GM21717 (cell line): ENCODE measurements at regions not wholly inside any gene's neighbourhood (a gene's known extent, or its start where the extent isn't known, plus 50 kb on each side); places are given as distances from the start of the nearest gene placed in this dataset.
A peak's percentile ranks its signal among the peaks of the same experiment; 100 is the strongest.

Experiments
- ATAC-seq: cut with Tn5 transposase; IDR thresholded peaks from one replicate; pipeline ENCODE4 v1.9.1; 2021; ENCODE audit warnings: mild to moderate bottlenecking, moderate library complexity; ENCODE audit not compliant: unreplicated experiment

DNA sequence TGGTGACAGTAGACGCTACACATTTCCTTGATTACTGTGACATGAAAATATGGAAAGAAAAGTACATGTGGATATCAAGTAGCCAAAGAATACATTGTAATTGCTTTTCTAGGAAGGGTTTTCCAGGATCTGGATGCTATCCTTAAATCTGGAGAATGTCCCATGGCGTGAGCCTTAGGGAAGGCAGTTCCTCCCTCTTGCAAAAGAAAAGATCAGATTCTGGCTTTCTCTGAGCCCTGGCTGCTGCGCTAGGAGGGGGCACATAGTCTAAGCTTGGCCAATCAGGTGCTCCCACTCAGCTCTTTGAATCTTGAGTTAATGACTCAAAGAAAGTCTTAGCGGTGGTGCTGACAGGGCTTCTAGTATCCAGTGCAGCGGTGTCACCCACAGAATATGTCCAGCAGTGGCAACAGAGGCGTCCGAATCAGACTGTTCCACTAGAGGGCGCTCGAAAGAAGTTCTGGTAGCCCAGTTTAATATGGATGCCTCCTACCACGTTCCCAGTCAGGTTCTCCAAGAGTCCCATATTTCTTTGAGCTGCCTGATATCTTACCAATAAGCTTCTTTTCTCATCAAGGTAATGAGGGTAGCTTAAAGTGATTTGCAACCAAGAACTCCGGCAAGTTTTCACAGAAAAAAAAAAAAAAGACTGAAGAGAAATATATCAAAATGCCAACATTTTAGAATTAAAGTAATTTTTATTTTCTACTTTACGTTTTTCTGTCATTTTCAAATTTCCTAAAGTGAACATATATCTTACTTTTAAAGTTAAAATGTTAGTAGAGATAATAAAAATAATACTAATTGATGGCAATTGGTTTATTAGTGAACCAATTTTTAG lies 213.4 kb upstream of the S100G start:
- no peak for ATAC-seq

DNA sequence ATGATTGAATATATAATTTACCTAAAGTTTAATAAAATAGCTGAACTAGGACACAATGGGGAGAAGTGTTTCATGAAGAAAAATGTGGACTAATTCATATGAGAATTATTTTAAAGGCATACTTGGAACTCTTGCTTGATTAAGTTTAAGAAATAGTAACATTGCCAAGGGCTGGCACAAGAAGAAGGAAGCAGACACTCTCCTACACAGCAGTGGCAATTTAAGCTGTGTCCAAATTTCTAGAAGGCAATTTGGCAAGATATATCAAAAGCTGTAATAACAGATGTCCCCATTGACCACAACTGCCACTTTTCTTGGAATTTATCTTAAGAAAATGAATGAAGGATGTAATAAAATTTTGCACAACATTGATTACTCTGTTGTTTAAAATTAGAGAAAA lies 209.5 kb upstream of the S100G start:
- ATAC-seq, result no peak

DNA sequence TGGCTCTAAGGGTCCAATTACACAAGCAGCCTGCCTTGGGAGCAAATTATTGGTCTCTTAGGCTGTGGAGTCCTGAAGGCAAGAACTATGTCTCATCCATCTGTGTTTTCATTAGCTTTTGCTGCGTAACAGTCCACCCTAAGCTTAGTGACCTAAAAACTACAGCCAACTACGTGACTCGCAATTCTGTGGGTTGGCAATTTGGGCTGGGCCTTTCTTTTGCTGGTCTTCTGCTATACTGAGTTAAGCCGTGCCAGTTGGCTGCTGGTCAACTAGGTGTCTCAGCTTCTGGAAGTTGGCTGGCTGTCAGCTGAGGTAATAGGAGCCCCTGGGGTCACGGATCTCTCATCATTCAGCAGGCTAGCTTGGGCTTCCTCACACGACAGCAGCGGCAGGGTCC lies 205.6 kb upstream of the S100G start:
- ATAC-seq, result no peak

DNA sequence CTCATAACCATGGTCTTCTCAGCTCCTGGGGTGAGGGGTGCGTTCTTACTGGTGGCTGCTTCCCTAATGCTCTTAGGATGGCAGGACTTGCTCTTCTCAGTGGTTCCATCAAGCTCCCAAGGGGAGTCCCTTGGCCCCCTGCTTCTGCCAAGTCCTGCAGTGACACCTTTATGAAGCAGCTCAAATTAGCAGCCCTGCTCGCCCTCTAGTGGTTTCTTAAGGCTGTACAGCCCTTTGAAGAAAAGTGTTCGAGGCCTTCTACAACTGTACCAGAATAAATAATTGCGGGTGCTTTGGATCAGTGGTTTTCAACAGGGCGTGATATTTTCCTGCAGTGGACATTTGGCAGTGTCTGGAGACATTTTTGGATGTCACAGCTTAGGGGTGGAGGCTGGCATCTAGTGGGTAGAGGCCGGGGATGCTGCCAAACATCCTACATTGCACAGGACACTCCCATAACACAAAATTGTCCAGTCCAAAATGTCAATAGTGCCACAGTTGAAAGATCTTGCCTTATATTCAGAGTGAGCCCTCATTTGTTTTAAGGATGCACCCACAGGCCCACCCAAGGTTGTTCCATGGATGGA lies 204.7 kb upstream of the S100G start:
- ATAC-seq, result peak; percentile 83

DNA sequence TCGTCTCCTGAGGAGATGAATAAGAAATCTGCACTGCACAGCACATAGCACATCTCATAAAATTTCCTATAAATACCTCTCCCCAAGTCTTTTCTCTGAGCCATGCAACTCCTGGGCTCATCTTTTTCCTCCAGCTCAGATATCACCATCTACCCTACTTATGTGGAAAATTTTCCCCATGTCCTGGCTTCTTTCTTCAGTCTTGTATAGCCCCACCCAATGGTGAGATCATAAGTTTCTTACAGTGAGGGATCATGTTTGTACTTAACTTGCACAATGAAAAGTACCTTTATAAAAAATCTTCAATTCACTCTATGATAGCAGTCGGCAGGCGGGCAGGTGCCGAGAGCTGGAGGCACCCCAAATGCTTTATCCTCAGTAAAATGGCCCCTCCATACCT lies 198.6 kb upstream of the S100G start:
- ATAC-seq, result no peak

DNA sequence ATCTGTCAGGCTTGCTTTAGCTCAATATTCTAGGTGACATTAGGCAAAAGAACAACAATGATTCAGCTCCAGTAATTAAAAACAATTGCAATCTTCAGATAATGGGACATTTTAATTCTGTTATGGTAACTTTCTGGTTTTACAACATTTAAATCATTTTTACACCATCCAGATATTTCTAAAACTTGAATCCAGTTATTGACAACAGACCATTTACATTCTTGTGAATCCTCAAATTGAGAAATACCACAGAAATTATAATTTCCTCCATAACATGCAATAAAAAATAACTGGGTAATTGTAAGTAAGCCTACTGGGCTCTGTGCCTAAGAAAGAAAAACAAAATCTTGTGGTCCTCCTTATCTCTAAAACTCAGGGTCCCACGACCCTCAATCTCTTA lies 195.0 kb upstream of the S100G start:
- no peak for ATAC-seq

DNA sequence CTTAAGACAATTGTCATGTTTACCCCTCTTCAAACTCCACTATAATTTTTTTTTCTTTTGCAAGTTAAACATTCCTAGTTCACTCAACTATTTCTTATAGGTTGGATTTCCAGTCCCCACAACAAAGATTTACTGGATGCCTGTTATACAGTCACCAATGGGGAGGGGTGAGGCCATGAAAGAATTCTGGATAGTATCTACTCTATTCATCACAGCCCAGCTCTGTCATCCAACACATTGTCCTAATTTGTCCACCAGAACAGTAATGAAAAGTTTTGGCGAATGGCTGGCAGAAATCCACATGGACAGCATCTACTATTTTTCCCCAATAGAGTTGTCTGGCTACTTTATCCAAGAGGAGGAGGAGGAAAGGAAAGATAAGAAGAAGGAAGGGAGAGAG lies 192.7 kb upstream of the S100G start:
- ATAC-seq, result no peak

DNA sequence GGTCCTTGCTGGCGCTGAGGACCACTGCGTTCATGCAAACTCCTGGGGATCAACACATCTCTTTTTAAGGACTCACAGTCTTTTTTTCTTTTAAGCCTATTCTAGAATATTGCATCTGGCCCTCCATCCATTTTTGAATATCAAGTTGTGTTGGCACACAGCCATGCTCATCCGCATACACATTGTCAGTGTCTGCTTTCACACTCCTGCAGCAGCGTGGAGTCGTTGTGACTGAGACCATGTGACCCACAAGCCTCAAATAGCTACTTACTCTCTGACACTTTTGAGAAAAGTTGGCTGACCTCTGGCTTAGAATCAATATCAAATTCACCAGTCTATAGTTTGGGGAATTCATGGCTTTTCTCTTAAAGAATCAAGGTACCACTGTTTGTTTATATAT lies 191.8 kb upstream of the S100G start:
- no peak for ATAC-seq

DNA sequence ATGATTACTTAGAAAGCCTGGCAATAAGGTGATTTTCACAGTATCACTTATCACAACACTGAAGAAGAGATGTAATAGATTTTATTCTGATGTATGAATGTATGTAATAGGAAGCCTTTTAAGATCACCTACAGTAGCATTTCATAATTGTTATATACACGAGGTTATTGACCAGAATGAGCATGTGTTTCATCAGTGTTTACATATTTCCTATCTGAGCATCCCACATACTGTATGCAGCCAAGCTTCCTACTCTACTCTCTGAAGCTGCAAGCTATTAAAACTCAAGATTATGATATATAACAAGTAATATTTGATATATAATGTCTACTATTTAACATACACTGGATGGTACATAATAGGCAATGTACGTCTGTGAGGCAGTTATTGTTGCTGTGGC lies 190.9 kb upstream of the S100G start:
- ATAC-seq, result no peak

DNA sequence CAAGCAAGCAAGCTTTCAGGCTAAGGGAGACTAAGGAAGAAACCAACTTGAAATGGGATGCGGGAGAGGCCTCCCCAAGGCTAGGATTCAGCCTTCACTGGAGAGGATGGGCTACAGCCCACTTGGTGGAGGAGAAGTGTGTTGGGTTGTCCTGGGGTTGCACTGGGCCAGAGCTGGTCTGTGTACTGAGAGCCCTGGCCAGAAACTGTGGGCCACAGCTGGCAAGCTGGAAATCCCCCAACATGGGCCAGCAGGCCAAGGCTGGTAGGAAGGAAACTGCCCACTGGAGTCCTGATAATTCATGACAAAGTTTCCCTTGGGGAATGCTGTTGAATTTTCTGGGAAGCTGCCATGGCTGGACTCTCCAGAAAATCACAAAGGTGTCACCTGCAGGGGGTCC lies 188.0 kb upstream of the S100G start:
- no peak for ATAC-seq

DNA sequence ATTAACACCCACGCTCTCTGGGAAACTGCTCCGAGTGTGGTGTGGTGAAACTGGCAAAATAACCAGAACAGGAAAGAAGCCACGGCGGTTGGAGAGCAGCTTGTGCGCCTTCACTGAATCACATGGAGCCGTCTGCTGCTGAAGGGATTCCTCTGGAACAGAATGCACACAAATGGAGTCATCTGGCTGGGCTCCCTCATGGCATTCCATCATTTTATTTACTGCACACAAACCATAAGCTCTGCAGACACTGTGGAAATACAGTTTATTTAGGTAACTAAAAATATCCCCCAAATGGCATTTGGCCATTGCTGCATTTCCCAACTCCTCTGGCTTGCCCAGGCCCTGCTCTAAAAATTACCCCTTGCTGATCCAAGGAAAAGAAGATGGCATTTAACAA lies 187.0 kb upstream of the S100G start:
- ATAC-seq, result no peak

DNA sequence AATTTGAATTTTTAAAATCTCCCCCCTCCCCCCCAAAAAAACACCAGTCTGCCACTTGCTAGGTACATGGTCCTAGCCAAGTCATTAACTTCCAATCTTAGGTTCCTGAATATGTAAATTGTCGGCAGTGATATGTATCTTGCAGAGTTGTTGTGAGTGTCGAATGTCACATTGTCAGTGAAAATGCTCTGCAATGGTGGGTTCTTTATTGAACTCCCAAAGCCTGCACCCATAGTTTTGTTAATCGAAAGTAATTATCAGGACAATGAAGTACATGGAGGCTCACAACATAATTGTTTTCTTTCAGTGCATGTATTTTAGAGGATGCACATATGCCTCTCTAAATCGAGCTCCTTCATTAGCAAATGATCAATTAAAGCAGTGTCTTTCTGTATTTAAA lies 185.6 kb upstream of the S100G start:
- ATAC-seq, result no peak

DNA sequence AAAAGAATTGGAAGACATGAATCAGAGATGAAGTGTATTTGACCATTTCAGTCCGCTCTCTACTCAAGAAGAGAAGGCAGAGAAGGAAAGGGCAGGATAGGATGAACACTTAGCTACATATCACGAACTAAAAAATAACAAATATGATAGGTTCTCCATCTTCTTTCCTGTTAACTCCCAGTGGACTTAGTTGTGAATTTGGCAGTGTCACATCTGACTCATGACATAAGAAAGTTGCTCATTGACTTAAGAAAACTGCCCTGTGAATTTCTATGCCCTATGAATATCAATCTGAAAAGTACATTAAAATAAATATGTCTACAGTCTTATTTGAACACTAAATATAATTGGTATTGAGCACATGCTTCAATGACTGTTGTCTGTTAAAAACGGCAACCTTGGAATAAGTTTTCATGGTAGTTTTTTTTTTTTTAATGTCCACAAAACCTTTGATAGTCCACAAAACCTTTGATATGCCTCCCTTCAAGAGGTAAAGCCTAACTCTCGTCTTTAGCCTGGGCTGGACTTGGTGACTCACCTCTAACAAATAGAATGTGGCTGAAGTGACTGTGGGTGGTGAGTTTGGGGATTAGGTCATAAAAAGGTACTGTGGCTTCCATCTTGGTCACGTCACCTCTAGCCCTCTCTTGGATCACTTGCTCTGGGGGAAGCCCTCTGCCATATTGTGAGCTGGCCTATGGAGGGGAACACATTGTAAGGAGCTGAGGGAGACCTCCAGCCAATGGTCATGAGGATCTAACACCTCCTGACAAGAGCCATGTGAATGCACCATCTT lies 184.7 kb upstream of the S100G start:
- no peak for ATAC-seq

DNA sequence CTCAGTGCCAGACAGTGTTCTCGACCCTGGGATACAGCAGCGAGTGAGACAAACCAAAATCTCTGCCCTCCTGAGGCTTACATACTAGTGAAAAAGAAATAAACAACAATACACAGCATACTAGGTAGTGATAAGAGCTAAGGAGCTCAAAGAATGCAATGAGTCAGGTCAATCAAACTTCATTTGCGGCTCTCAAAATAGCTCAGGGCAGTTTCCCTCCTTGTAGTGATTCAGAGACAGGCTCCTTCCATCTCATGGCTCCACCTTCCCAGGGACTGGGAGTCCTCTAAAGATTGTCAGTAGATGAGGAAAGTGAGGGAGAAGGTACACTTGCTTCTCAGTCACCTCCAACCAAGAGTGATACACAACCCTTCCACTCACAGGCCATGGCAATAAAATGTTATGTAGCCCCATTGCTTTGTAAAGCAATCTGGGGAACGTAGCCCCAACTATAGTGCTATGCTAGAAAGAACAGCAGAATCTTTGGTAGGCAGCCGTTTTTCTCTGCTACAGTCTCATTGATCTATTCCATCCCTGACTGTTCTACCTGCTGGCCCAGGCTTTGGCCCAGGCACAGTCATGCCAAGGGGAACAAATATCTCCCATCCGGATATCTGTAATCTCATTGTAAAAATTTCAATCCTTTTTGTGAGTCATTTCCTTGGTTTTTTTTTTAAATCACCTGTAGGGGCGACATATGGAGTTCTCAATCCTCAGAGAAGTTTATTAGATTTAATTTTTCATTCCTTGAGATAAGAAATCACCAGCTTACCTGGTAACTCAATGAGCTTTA lies 183.1 kb upstream of the S100G start:
- no peak for ATAC-seq

DNA sequence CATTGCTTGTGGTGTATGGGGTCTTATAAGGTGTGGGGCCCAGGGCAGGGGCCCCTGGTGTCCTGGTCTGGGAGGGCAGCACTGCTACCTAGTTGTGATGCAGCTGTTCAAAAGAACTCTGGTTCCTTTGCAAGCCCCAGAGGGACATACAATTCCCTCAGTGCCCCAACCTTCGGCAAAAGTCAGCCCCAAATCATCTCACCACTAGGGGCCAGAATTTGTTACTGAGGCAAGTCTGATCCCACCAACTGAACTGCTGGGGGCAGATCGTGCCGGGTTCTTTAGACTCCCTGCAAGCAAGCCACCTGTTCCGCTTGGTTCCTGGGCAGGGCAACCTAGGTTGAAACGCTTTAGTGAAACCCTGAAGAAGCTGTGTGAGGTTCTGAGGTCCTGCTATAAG lies 180.1 kb upstream of the S100G start:
- no peak for ATAC-seq

DNA sequence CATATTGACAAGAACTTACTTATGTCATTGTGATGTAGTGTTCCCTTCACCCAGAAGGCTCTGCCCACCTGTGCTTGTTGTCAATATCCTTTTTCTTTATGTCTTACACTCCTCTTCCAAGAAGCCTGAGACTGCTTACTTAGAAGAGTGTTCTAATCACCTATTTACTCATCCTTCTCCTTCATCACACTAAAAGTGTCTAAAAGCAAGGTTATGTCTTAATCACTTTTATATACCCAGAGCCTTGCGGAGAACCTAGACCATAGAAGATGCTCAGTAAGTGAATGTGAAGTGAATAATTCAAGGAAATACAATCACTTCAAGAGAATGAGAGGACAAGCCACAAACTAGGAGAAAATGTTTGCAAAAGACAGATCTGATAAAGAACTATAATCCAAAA lies 177.6 kb upstream of the S100G start:
- ATAC-seq, result no peak

DNA sequence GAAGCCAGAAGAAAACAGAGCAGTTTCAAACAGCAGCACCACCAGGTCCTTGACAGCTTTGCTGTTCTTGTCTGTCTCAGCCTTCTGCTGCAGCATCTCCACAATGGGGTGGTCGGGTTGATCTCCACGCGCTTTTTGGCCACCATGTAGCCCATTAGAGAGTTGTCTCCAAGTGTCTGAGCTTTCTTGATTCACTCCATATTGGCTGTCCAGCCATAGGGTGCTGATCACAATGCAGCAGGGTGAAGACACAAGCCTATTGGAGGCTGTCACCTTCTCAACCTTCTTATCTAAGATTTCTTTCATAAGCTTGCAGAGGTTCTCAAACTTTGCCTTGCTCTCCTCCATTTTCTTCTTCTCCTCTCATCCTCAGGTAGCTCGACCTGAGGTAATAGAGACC lies 175.4 kb upstream of the S100G start:
- no peak for ATAC-seq

DNA sequence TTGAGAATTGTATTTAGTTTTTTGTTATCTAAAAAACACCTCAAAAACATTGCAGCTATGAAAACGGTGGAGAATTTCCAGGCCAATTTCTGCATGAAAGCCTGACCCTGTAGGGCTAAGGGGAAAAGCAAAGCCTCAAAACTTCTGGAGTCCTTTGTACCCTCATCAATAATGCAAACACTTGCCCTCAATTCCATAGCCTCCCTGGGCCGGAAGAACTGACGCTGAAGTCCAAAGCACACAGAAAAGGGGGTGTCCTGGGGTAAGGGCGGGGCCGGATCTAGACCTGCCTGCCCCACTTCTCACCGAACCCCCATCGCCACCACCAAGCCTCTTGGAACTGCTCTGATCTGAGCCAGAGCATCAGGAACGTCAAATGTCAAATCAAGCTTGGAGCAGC lies 173.9 kb upstream of the S100G start:
- ATAC-seq, result no peak

DNA sequence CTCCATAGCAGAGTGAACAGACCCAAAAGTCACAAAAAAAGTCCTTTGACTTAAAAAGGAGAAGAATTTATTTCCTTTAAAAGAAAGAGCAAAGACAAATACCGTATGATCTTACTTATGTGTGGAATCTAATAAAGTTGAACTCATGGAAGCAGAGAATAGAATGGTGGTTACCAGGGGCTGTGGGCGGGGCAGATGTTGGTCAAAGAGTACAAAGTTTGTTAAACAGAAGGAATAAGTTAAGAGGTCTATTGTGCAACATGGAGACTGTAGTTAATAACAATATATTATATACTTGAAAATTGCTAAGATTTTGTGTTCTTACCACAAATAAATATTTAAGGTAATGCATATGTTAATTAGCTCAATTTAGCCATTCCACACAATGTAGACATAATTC lies 173.3 kb upstream of the S100G start:
- no peak for ATAC-seq

DNA sequence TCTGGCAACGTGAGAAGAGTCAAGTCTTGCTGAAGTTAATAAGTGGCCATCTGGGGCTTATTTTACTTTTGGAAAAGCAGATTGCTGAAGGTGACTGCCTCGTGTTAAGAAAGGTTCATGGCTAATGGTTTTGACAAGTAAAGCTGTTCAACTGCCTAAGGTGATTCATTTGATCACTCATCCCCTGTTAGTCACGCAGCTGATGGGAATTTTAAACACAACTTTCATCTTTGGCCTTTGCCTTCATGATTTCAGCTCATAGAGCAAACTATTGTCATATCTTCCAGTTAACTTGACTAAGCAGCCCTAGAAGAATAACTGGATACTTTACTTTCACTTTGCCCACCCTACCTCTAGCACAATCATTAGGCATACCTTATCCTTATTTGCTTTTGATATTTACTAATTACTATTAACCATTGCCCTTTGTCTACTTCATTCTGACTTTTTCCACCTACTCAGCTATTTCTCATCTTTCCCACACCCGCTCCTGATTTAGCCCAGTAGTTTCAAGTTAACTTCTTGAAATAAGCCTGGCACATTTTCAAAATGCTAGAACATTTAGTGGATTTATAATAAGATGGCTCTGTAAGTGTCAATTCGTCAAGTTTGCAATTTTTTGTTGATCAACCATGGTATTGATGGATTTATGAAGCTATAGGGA lies 170.6 kb upstream of the S100G start:
- no peak for ATAC-seq

DNA sequence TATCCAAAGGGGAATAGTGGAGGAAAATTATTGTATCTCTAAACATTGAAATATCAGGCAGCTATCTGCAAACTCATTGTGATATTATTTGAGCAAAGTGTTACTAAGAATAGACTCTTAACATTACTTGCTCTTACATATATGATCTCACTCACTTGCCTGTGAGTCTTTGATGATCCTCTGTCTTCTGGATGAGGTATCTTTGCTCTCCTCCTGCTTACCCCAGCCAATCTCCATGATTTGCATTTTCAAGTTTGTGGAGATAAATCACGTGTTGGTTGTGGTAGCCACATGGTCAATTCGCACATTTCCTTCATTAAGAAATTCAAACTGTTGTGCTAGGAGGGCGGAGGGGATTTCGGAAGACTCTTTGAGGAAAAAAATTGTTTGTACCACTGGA lies 169.9 kb upstream of the S100G start:
- ATAC-seq, result no peak
